IgD-negative memory B cell (primary cell): ENCODE measurements at regions not wholly inside any gene's neighbourhood (a gene's known extent, or its start where the extent isn't known, plus 50 kb on each side); places are given as distances from the start of the nearest gene placed in this dataset.
"Not testable (repeated sequence)": the region's sequence is repeated elsewhere in the genome, so short reads cannot be mapped to it uniquely, and the experiment has no call there.

Source experiments
- H3K27ac Mint-ChIP-seq, 3 donors: one replicate each; pipeline ENCODE4 v1.8.0; 2020 to 2022; ENCODE audit warnings: mild to moderate bottlenecking in 3 of 3, mixed read lengths in 3 of 3, moderate library complexity in 1 of 3
- H3K27me3 Mint-ChIP-seq: one replicate; pipeline ENCODE4 v1.8.0; 2021; ENCODE audit warnings: mixed read lengths
- H3K36me3 Mint-ChIP-seq: one replicate; pipeline ENCODE4 v1.8.0; 2020; ENCODE audit warnings: mild to moderate bottlenecking, mixed read lengths
- H3K4me1 Mint-ChIP-seq, 3 donors: one replicate each; pipeline ENCODE4 v1.8.0; 2020 to 2022; ENCODE audit warnings: mixed read lengths in 3 of 3, mild to moderate bottlenecking in 1 of 3
- H3K4me3 Mint-ChIP-seq, 4 donors: one replicate each; pipeline ENCODE4 v1.8.0; 2020 to 2022; ENCODE audit warnings: mild to moderate bottlenecking in 4 of 4, mixed read lengths in 4 of 4, moderate library complexity in 3 of 4
- H3K9me3 Mint-ChIP-seq, 3 donors: one replicate each; pipeline ENCODE4 v1.8.0; 2020 to 2021; ENCODE audit warnings: mixed read lengths in 3 of 3, mild to moderate bottlenecking in 1 of 3

DNA sequence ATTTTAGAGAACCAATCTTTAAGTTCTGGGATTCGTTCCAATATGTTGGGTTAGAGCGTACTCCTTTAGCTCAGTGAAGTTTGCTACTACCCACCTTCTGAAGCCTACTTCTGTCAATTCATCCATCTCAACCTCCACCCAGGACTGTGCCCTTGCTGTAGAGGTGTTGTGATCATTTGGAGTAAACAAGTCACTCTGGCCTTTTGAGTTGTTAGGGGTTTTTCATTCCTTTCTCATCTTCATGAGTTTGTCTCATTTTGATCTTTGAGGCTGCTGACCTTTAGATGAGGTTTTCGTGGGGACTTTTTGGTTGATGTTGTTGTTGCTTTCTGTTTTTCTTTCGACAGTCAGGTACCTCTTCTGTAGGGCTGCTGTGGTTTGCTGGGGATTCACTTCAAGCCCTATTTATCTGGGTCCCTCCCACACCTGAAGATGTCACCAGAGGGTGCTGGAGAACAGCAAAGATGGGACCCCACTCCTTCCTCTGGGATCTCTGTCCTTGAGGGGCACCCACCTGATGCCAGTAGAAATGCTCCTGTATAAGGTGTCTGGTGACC, 158.4 kb downstream of the ANKRD36B start:
- not testable (repeated sequence) for H3K27ac Mint-ChIP-seq, H3K4me1 Mint-ChIP-seq, H3K9me3 Mint-ChIP-seq, H3K4me3 Mint-ChIP-seq, H3K36me3 Mint-ChIP-seq, H3K27me3 Mint-ChIP-seq

DNA sequence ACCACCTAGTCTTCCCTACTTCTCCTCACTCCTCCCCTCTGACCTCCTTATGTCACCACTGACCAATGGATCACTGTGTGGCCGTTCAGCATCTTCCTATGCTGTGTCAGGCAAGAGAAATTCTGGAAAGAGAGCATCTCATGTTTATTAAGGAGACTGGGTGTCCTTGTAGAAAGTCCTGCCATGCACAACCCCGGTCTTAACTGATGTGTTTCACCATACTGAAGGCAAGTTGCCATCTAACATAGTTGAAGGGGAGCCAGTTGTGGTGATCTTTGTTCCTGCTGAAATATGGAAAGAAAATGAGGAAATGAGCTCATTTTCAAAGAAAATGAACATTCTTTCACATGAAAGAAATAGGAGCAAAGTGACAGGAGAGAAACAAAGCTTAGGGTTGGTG, 167.3 kb downstream of the ANKRD36B start:
- H3K27ac Mint-ChIP-seq, H3K9me3 Mint-ChIP-seq, H3K27me3 Mint-ChIP-seq, H3K4me1 Mint-ChIP-seq, H3K4me3 Mint-ChIP-seq, H3K36me3 Mint-ChIP-seq: not testable (repeated sequence)

DNA sequence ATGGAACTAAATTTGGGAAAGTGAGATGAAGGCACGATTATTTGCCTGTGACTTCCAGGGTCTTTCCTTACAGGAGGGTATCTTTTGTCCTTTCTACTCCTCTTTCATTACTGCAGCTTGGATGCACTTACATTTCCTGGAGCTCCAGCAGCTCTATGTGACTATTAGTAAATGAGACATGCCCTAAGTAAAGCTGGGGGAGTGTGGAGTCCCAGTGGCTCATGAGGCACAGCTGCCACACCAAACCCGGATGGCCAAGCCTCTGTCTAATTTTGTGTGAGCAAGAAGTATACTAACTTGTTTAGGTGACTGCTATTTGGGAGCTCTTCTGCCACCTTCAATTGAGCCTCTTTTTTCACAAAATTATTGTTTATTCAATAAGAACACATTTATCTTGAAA, 183.3 kb downstream of the ANKRD36B start:
- H3K9me3 Mint-ChIP-seq, H3K36me3 Mint-ChIP-seq, H3K27ac Mint-ChIP-seq, H3K4me1 Mint-ChIP-seq, H3K27me3 Mint-ChIP-seq, H3K4me3 Mint-ChIP-seq: not testable (repeated sequence)

DNA sequence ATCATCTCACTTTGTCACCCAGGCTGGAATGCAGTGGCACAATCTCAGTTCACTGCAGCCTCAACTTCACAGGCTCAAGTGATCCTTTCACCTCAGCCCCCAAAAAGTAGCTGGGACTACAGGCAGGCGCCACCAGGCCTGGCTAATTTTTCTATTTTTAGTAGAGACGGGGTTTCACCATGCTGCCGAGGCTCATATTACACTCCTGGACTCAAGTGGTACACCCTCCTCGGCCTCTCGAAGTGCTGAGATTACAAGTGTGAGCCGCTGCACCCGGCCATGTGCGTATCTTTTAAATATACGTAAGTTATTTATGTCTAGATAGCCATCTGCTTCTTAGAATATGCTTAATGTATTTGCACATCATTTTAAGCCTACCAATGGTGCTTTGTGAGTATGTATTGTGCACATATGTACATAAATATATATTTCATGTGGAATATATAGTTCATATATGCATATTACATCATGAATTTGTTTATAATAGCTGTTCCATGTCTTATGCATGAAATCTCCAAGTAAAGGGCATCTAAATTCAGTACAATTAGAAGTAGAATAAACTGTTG, 184.4 kb downstream of the ANKRD36B start:
- not testable (repeated sequence) for H3K27ac Mint-ChIP-seq, H3K9me3 Mint-ChIP-seq, H3K36me3 Mint-ChIP-seq, H3K4me3 Mint-ChIP-seq, H3K27me3 Mint-ChIP-seq, H3K4me1 Mint-ChIP-seq

DNA sequence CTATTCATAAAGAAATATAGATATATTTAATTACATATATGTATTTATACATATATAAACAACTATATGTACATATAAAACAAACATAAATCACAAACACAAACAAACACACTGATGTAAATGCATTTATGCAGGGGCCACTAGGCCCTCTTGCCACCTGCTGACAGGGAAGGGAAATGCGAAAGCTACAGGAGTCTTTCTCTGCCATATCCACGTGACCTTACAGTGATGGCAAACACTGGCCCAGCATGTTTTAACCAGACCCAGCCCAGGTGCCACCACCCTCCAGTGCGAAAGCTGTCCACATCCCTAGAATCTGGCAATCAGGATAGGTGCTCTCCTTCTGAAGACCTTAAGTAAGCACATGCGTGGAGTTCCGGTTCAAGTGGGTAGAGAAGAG, 187.0 kb downstream of the ANKRD36B start:
- H3K27me3 Mint-ChIP-seq, H3K9me3 Mint-ChIP-seq, H3K27ac Mint-ChIP-seq, H3K4me3 Mint-ChIP-seq, H3K36me3 Mint-ChIP-seq, H3K4me1 Mint-ChIP-seq: not testable (repeated sequence)

DNA sequence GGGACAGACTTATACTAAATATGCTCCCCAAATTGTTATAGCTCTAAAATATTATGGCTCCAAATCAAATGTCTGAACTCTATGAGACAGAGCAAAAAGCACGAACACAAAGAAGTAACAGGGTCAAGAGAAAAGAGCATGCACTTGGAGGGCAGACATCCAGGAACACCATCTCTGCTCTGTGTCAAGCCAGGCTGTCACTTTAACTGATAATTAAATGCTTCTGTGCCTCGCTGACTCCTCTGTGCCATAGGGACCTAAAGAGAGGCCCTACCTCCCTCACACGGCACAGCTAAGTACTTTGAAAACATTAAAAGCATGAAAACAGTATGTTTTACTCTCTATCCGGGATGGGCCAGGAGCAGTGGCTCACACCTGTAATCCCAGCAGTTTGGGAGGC, 194.0 kb downstream of the ANKRD36B start:
- not testable (repeated sequence) for H3K4me1 Mint-ChIP-seq, H3K4me3 Mint-ChIP-seq, H3K9me3 Mint-ChIP-seq, H3K36me3 Mint-ChIP-seq, H3K27ac Mint-ChIP-seq, H3K27me3 Mint-ChIP-seq

DNA sequence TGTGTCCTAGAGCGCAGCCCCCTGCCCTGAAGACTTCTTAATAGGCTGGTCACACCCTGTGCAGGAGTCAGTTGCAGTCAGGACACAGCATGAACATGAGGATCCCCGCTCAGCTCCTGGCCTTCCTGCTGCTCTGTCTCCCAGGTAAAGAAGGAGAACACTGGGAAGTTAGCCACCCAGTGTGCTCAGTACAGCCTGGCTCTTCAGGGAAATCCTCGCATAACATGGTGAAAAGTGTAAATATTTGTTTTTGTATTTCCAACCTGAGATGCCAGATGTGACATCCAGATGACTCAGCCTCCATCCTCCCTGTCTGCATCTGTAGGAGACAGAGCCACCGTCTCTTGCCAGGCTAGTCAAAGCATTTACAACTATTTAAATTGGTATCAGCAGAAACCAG, 203.9 kb downstream of the ANKRD36B start:
- H3K9me3 Mint-ChIP-seq, H3K4me3 Mint-ChIP-seq, H3K36me3 Mint-ChIP-seq, H3K27me3 Mint-ChIP-seq, H3K4me1 Mint-ChIP-seq, H3K27ac Mint-ChIP-seq: not testable (repeated sequence)

DNA sequence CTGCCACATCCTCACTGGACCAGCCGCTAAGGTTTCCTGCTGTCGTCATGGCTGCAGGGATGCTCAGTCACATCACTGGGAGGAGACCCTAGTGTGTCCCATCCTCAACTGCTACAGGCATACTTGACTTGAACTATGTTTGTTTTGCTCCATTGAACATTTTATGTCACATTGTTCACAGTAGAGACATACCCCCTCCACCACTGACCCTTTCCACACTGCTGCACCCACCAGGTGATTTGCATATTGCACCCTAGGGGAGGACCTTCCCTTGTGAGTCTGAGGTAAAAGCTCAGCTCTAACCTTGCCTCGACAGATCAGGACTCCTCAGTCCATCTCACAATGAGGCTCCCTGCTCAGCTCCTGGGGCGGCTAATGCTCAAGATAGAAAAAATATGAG, 213.8 kb downstream of the ANKRD36B start:
- not testable (repeated sequence) for H3K4me1 Mint-ChIP-seq, H3K9me3 Mint-ChIP-seq, H3K4me3 Mint-ChIP-seq, H3K36me3 Mint-ChIP-seq, H3K27ac Mint-ChIP-seq, H3K27me3 Mint-ChIP-seq

DNA sequence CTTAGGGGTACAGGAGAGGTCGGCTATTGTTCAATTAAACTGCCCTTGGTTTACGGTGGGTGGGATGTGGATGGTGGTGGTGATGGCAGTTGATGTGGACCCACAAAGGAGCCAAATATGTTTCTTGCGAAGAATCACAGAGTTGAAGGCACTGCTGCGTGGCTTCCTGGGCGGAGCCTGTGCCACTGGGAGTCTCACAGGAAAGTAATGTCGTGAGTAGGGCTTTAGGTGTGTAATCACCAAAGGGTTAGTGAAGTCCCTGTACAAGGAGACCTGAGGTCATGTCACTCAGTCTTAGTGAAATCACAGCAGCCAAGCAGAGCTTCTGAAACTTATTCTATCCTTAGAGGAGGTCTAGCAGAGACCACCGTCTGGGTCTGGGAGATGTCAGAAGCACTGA, 215.3 kb downstream of the ANKRD36B start:
- not testable (repeated sequence) for H3K27me3 Mint-ChIP-seq, H3K36me3 Mint-ChIP-seq, H3K27ac Mint-ChIP-seq, H3K9me3 Mint-ChIP-seq, H3K4me1 Mint-ChIP-seq, H3K4me3 Mint-ChIP-seq

DNA sequence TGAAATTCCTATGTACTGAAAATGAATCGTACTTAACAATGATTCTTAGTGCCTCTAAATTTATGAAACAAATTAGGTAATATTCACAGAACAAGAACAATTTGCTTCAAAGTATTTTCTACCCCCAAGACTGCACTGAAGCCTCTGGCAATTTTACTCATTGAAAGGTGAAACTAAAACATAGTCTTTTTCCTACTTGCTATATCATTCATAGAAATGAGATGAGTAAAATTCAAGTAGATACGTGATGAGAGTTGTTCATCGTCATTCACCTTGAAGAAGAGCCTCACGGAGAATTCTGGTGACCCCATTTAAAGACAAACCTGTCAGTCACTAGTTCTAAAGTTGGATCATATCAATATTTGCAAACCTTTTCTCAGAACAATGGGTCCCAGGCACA, 226.5 kb downstream of the ANKRD36B start:
- not testable (repeated sequence) for H3K27ac Mint-ChIP-seq, H3K9me3 Mint-ChIP-seq, H3K36me3 Mint-ChIP-seq, H3K4me1 Mint-ChIP-seq, H3K27me3 Mint-ChIP-seq, H3K4me3 Mint-ChIP-seq

DNA sequence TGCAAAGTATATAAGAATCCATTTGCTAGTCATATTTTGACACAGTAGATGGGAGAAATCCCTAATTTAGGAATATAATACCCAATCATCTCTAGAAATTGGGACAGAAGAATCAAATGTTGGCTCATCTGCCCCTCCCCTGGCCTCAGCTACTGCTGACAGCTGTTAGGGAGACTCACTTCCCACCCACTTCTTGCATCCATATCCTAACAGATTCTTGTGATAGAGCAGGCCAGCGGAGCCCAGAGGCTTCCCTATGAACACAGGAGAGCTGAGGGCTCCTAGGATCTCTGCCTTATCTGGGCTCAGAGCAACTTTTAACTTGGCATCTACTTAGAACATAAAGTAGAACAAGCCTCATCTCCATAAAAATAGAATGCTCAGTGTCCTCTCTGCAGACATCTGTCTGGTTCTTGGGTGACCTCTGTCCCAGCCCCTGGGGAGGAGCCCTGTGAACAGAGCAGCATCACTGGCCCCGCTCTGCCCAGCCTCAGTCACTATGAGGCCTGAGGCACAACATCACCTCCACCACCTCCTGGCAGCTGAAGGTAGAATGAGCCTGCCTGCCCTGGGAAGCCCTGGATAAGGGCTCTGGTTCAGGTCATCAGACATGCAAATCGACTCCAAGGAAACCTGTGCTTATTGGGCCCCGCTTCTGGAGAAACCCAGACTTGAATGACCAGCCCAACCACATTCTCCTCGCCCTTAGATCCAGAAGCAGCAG, 229.7 kb downstream of the ANKRD36B start:
- H3K4me1 Mint-ChIP-seq = peaks cover 3 to 8% (median 4%) of the 10 kb centered on the region in 3 donors

DNA sequence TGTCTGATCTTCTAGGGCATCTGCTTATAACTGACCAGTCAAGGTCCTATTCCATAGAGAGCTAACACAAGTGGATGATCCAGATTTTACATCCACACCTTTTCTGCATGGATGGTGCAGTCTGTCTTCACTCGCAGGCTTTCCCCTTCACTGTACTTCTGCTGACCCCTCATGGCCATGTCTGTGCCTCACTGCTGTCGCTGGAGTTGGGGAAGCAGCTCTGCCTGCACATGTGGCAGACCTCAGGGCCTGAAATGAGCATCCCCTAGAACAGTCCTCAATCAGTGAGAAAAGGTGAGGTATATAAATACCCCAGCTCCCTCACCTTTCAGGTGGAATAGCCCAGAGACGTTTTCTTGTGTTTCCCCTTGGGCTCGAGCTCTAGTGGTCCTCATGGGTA, 233.8 kb downstream of the ANKRD36B start:
- Mint-ChIP-seq H3K4me1 (peaks cover 3 to 22% (median 11%) of the 10 kb centered on the region in 3 donors), H3K27me3 (peaks cover 5% of the 10 kb centered on the region)

More for the DNA sequence above, 229.7 kb downstream of the ANKRD36B start:
- no peak overlapping the region for H3K27ac Mint-ChIP-seq
- H3K27me3 Mint-ChIP-seq = peaks cover 2% of the 10 kb centered on the region
- no peaks in the 10 kb centered on the region for H3K9me3 Mint-ChIP-seq
- H3K4me3 Mint-ChIP-seq = no peak overlapping the region
- H3K36me3 Mint-ChIP-seq = no peaks in the 10 kb centered on the region

DNA sequence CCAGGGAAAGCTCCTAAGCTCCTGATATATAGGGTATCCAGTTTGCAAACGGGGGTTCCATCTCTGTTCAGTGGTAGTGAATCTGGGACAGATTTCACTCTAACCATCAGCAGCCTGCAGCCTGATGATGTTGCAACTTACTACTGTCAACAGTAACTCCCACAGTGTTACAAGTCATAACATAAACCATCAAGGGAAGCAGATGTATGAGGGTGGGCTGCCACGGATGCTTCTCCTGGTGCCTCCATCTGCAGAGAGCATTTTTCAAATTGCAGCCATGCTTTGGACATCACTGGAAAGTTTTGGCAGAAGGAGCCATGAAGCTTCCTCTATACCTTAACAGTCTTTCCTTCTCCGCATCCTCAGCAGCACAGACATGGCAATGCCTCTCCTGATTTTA, 234.5 kb downstream of the ANKRD36B start:
- Mint-ChIP-seq H3K4me1 (peaks cover 3 to 22% (median 11%) of the 10 kb centered on the region in 3 donors), H3K4me3 (peak overlapping the region in 1 of 4 donors; percentile 34), H3K27ac (no peak overlapping the region), H3K27me3 (peaks cover 5% of the 10 kb centered on the region), H3K36me3 (no peaks in the 10 kb centered on the region), H3K9me3 (no peaks in the 10 kb centered on the region)

More for the DNA sequence above, 233.8 kb downstream of the ANKRD36B start:
- H3K27ac Mint-ChIP-seq = no peak overlapping the region
- H3K36me3 Mint-ChIP-seq = no peaks in the 10 kb centered on the region
- H3K9me3 Mint-ChIP-seq = no peaks in the 10 kb centered on the region
- H3K4me3 Mint-ChIP-seq = peak overlapping the region in 1 of 4 donors; percentile 29

DNA sequence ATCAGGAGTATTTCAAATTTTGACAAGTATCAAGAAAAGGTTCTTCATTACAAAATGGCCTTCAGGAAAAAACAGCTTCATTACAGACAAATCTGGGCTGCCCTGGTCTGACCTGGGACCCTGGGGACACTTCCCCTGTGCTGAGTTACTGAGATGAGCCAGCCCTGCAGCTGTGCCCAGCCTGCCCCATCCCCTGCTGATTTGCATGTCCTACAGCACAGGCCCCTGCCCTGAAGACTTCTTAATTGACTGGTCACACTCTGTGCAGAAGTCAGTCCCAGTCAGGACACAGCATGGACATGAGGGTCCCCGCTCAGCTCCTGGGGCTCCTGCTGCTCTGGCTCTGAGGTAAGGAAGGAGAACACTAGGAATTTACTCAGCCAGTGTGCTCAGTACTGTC, 235.1 kb downstream of the ANKRD36B start:
- Mint-ChIP-seq H3K27me3 (peaks cover 5% of the 10 kb centered on the region), H3K4me3 (peak overlapping the region in 2 of 4 donors; percentile 61 to 80), H3K36me3 (no peaks in the 10 kb centered on the region), H3K27ac (no peak overlapping the region), H3K4me1 (peaks cover 3 to 22% (median 11%) of the 10 kb centered on the region in 3 donors), H3K9me3 (no peaks in the 10 kb centered on the region)

DNA sequence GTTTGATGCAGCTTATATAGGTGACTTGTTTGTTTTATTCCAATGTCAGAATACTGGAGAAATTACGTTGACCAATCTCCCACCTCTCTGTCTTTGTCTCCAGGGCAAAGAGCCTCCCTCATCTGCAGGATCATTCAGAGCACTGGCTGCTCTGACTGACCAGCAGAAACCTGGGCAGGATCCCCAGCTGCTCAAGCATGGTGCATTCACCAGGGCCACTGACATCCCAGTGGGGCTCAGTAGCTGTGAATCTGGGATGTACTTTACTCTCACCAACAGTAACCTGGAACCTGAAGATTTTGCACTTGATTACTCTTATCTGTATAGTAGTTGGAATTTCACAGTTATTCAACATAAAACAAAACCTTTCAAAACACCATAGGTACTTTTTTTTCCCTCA, 235.9 kb downstream of the ANKRD36 start:
- H3K4me1 Mint-ChIP-seq = peaks cover 0 to 4% (median 0%) of the 10 kb centered on the region in 3 donors
- H3K27me3 Mint-ChIP-seq = peaks cover 1% of the 10 kb centered on the region
- H3K4me3 Mint-ChIP-seq = no peak overlapping the region
- no peaks in the 10 kb centered on the region for H3K36me3 Mint-ChIP-seq
- no peaks in the 10 kb centered on the region for H3K9me3 Mint-ChIP-seq
- no peak overlapping the region for H3K27ac Mint-ChIP-seq

DNA sequence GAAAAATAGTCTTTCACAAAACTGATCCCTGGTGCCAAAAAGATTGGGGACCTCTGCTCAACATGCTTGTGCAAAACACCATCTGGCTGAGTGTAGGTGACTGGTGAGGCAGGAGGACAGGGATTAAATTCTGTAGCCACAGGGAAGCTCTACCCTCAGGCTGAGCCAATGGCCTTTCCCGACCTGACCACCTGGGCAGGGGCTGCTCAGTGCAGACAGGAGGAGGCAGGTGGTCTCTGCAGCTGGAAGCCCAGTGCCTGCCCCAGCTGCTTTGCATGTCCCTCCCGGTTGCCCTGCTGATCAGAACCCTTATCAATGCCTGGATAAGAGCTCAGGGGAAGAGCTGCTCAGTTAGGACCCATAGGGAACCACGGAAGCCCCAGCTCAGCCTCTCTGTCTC, 235.3 kb downstream of the ANKRD36 start:
- Mint-ChIP-seq H3K9me3 (no peaks in the 10 kb centered on the region), H3K36me3 (no peaks in the 10 kb centered on the region), H3K27me3 (peaks cover 1% of the 10 kb centered on the region), H3K27ac (no peak overlapping the region), H3K4me1 (peaks cover 0 to under 1% (median 0%) of the 10 kb centered on the region in 3 donors), H3K4me3 (no peak overlapping the region)
